Ishikawa (cell line): ENCODE measurements at regions not wholly inside any gene's neighbourhood (a gene's known extent, or its start where the extent isn't known, plus 50 kb on each side); places are given as distances from the start of the nearest gene placed in this dataset.

Experiments
- CREB1 ChIP-seq: IDR thresholded peaks from 2 replicates; pipeline ENCODE4 v1.6.1; 2012; ENCODE audit warnings: low read depth
- EP300 ChIP-seq: IDR thresholded peaks from 2 replicates; pipeline ENCODE4 v1.6.1; 2012; ENCODE audit warnings: borderline replicate concordance
- MAX ChIP-seq: IDR thresholded peaks from 2 replicates; pipeline ENCODE4 v1.6.1; 2012
- NFIC ChIP-seq: IDR thresholded peaks from 2 replicates; pipeline ENCODE4 v1.6.1; 2012
- RAD21 ChIP-seq: IDR thresholded peaks from 2 replicates; pipeline ENCODE4 v1.6.1; 2012; ENCODE audit warnings: low read depth
- REST ChIP-seq: IDR thresholded peaks from 2 replicates; pipeline ENCODE4 v1.6.1; 2012; ENCODE audit warnings: low read depth, mild to moderate bottlenecking
- TAF1 ChIP-seq: IDR thresholded peaks from 2 replicates; pipeline ENCODE4 v1.6.1; 2012; ENCODE audit warnings: low read depth, mild to moderate bottlenecking
- TEAD4 ChIP-seq: IDR thresholded peaks from 2 replicates; pipeline ENCODE4 v1.6.1; 2012
- ZBTB7A ChIP-seq: IDR thresholded peaks from 2 replicates; pipeline ENCODE4 v1.6.1; 2012; ENCODE audit warnings: low read depth

- TF ChIP-seq TEAD4 (no peak), REST (no peak), MAX (no peak), RAD21 (no peak), ZBTB7A (no peak), EP300 (no peak), CREB1 (no peak), NFIC (no peak), TAF1 (no peak)
Measured at GRCh38 chr4:108236264-108236663, 67.5 kb upstream of the LEF1 start.
